Gastrocnemius medialis (tissue), 4 donors: ENCODE measurements at regions not wholly inside any gene's neighbourhood (a gene's known extent, or its start where the extent isn't known, plus 50 kb on each side); places are given as distances from the start of the nearest gene placed in this dataset.

Source experiments
- POLR2A ChIP-seq, 2 donors: fragments of 450-650 bp; IDR thresholded peaks; one replicate each; pipeline ENCODE4 v1.6.1; 2017; ENCODE audit warnings: antibody characterized with exemption in 2 of 2, mild to moderate bottlenecking in 2 of 2, moderate library complexity in 2 of 2
- TF ChIP-seq, protein P1 (sequence below), 5 experiments: fragments of 450-650 bp in 3 of 5; fragments of 200-600 bp in 2 of 5; sonication (generic) in 2 of 5; IDR thresholded peaks in 4 of 5; conservative IDR thresholded peaks in 1 of 5; 1 replicate in 4 of 5; 2 replicates in 1 of 5; pipeline ENCODE4 v1.5.1; 2016 to 2019; ENCODE audit warnings: antibody characterized with exemption in 5 of 5, mild to moderate bottlenecking in 3 of 5, moderate library complexity in 3 of 5

DNA sequence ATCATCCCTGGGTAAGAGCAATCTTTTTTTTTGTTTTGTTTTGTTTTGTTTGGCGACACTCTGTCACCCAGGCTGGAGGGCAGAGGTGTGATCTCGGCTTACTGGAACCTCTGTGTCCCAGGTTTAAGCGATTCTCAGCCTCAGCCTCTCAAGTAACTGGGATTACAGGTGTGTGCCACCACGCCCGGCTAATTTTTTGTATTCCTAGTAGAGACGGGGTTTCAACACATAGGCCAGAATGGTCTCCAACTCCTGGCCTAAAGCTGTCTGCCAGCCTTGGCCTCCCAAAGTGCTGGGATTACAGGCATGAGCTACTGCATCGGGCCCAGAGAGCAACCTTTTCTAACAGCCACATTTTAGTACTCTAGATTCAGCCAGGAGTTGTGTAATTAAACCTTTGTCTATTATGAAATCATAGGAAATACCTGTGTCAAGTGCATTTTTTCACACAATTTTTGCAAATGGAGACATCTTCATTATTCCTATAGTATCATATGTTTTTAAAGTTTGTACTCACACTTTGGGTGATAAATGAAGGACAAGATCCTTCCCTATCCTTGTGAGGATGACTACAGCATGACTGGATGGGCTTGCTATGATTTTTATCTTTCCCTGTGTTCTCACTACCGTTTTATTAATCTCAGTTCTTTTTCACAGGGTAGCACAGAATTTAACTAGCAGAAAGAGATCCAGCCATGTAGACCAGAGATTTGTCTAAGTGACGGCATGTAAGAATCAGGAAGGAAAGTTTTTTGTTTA lies 82.6 kb downstream of the OR2B2 start:
- no peak for TF ChIP-seq POLR2A (IDR thresholded peaks at IDR 0.05)
- TF ChIP-seq, protein P1, sequence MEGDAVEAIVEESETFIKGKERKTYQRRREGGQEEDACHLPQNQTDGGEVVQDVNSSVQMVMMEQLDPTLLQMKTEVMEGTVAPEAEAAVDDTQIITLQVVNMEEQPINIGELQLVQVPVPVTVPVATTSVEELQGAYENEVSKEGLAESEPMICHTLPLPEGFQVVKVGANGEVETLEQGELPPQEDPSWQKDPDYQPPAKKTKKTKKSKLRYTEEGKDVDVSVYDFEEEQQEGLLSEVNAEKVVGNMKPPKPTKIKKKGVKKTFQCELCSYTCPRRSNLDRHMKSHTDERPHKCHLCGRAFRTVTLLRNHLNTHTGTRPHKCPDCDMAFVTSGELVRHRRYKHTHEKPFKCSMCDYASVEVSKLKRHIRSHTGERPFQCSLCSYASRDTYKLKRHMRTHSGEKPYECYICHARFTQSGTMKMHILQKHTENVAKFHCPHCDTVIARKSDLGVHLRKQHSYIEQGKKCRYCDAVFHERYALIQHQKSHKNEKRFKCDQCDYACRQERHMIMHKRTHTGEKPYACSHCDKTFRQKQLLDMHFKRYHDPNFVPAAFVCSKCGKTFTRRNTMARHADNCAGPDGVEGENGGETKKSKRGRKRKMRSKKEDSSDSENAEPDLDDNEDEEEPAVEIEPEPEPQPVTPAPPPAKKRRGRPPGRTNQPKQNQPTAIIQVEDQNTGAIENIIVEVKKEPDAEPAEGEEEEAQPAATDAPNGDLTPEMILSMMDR (IDR thresholded peaks at IDR 0.05 in 4 of 5, conservative IDR thresholded peaks at IDR 0.05 in 1 of 5), result no peak
